ENCODE measurements at regions not wholly inside any gene's neighbourhood (a gene's known extent, or its start where the extent isn't known, plus 50 kb on each side); places are given as distances from the start of the nearest gene placed in this dataset.
A peak's percentile ranks its signal among the peaks of the same experiment; 100 is the strongest.

DNA sequence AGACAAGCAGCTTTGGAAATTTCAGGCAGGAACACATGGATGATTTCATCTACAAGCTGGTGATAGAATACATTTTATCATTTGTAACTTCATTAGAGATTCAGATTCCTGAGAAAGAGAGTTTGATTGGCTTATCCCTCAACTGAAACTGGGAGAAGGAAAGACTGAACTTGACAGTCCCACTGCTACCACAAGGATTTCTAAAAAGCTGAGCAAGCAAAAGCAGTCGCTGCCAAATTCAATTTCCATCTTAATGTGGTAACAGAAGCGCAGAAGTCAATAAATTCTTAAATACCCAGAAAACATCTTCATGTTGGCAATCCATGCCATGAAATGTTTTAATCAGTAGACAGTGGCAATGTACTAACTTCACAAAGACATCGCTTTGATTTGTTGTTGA lies 172.1 kb upstream of the DACH1 start:
- Histone ChIP-seq H3K4me2 (ENCODE audit: extremely low read depth, insufficient read depth, low read length) (no peak overlapping the region), H3K4me3 (replicated peaks in 1 of 4; ENCODE audit: control extremely low read depth in 1 of 4, insufficient read depth in 1 of 4, low read depth in 3 of 4, low read length in 4 of 4) (no peak overlapping the region), H3K9ac (ENCODE audit: insufficient read depth, low read length) (no peak overlapping the region), H3K4me1 (ENCODE audit: control insufficient read depth, extremely low read depth, insufficient read depth, low read length) (no peaks in the 10 kb centered on the region), H3K27me3 (ENCODE audit: control insufficient read depth, insufficient read depth, low read length) (no peaks in the 10 kb centered on the region), H3K36me3 (ENCODE audit: control insufficient read depth, insufficient read depth, low read length) (no peaks in the 10 kb centered on the region), H3K27ac (ENCODE audit: insufficient read depth, low read length) (no peak overlapping the region), H3K79me2 (ENCODE audit: control insufficient read depth, insufficient read depth, low read length) (no peaks in the 10 kb centered on the region), H4K20me1 (ENCODE audit: control insufficient read depth, extremely low read depth, insufficient read depth, low read length) (no peaks in the 10 kb centered on the region), H2AFZ (ENCODE audit: low read length) (no peak overlapping the region), H3K9me3 (ENCODE audit: control insufficient read depth, insufficient read depth, low read depth, low read length) (no peaks in the 10 kb centered on the region)
- no peak for DNase-seq (ENCODE audit: low read depth in 2 of 2)
- TF ChIP-seq EZH2 (IDR thresholded peaks at IDR 0.05; ENCODE audit: low read length, missing control alignments): no peak
- TF ChIP-seq, protein P1, sequence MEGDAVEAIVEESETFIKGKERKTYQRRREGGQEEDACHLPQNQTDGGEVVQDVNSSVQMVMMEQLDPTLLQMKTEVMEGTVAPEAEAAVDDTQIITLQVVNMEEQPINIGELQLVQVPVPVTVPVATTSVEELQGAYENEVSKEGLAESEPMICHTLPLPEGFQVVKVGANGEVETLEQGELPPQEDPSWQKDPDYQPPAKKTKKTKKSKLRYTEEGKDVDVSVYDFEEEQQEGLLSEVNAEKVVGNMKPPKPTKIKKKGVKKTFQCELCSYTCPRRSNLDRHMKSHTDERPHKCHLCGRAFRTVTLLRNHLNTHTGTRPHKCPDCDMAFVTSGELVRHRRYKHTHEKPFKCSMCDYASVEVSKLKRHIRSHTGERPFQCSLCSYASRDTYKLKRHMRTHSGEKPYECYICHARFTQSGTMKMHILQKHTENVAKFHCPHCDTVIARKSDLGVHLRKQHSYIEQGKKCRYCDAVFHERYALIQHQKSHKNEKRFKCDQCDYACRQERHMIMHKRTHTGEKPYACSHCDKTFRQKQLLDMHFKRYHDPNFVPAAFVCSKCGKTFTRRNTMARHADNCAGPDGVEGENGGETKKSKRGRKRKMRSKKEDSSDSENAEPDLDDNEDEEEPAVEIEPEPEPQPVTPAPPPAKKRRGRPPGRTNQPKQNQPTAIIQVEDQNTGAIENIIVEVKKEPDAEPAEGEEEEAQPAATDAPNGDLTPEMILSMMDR (conservative IDR thresholded peaks at IDR 0.05 in 1 of 2, IDR thresholded peaks at IDR 0.05 in 1 of 2; ENCODE audit: low read depth in 1 of 2, low read length in 2 of 2): no peak

- Histone ChIP-seq H4K20me1 (ENCODE audit: control insufficient read depth, extremely low read depth, insufficient read depth, low read length) (no peaks in the 10 kb centered on the region), H3K36me3 (ENCODE audit: control insufficient read depth, insufficient read depth, low read length) (no peaks in the 10 kb centered on the region), H3K27ac (ENCODE audit: insufficient read depth, low read length) (no peak overlapping the region), H3K9me3 (ENCODE audit: control insufficient read depth, insufficient read depth, low read depth, low read length) (no peaks in the 10 kb centered on the region), H2AFZ (ENCODE audit: low read length) (no peak overlapping the region), H3K4me1 (ENCODE audit: control insufficient read depth, extremely low read depth, insufficient read depth, low read length) (no peaks in the 10 kb centered on the region), H3K4me2 (ENCODE audit: extremely low read depth, insufficient read depth, low read length) (no peak overlapping the region), H3K4me3 (replicated peaks in 1 of 4; ENCODE audit: control extremely low read depth in 1 of 4, insufficient read depth in 1 of 4, low read depth in 3 of 4, low read length in 4 of 4) (no peak overlapping the region), H3K27me3 (ENCODE audit: control insufficient read depth, insufficient read depth, low read length) (no peaks in the 10 kb centered on the region), H3K79me2 (ENCODE audit: control insufficient read depth, insufficient read depth, low read length) (no peaks in the 10 kb centered on the region), H3K9ac (ENCODE audit: insufficient read depth, low read length) (no peak overlapping the region)
- TF ChIP-seq, protein P1 (conservative IDR thresholded peaks at IDR 0.05 in 1 of 2, IDR thresholded peaks at IDR 0.05 in 1 of 2; ENCODE audit: low read depth in 1 of 2, low read length in 2 of 2): no peak
- no peak for TF ChIP-seq EZH2 (IDR thresholded peaks at IDR 0.05; ENCODE audit: low read length, missing control alignments)
- DNase-seq (ENCODE audit: low read depth in 2 of 2): no peak
Observed at GRCh38 chr13:72029981-72030380, 163.0 kb upstream of the DACH1 start.

DNA sequence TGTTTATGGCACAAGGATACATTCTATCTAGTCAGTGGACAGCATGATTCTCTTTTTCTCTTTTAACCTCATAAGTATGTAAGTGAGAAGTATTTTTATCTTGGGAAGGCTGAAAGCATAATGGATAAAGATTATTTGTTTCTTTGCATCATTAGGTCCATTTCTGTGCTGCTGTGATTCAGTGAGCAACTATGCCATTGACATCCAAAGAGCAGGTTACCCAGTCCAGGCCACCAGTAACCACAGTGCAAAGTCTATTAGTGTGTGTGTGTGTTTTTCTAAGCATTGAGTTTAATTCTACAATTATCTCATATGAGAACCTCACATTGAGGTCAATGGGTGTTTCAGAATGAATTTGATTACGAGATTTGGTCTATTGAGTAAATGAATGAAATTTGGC lies 158.8 kb upstream of the DACH1 start:
- no peaks in the 10 kb centered on the region for H3K27me3 ChIP-seq (ENCODE audit: control insufficient read depth, insufficient read depth, low read length)
- H3K79me2 ChIP-seq (ENCODE audit: control insufficient read depth, insufficient read depth, low read length): no peaks in the 10 kb centered on the region
- H3K4me2 ChIP-seq (ENCODE audit: extremely low read depth, insufficient read depth, low read length): no peak overlapping the region
- H2AFZ ChIP-seq (ENCODE audit: low read length): no peak overlapping the region
- no peaks in the 10 kb centered on the region for H4K20me1 ChIP-seq (ENCODE audit: control insufficient read depth, extremely low read depth, insufficient read depth, low read length)
- H3K27ac ChIP-seq (ENCODE audit: insufficient read depth, low read length): no peak overlapping the region
- no peaks in the 10 kb centered on the region for H3K9me3 ChIP-seq (ENCODE audit: control insufficient read depth, insufficient read depth, low read depth, low read length)
- no peaks in the 10 kb centered on the region for H3K36me3 ChIP-seq (ENCODE audit: control insufficient read depth, insufficient read depth, low read length)
- TF ChIP-seq, protein P1 (conservative IDR thresholded peaks at IDR 0.05 in 1 of 2, IDR thresholded peaks at IDR 0.05 in 1 of 2; ENCODE audit: low read depth in 1 of 2, low read length in 2 of 2): no peak
- no peak for TF ChIP-seq EZH2 (IDR thresholded peaks at IDR 0.05; ENCODE audit: low read length, missing control alignments)
- H3K9ac ChIP-seq (ENCODE audit: insufficient read depth, low read length): no peak overlapping the region
- H3K4me3 ChIP-seq (replicated peaks in 1 of 4; ENCODE audit: control extremely low read depth in 1 of 4, insufficient read depth in 1 of 4, low read depth in 3 of 4, low read length in 4 of 4): no peak overlapping the region
- peak in 1 of 2 donors; percentile 64 for DNase-seq (ENCODE audit: low read depth in 2 of 2)
- no peaks in the 10 kb centered on the region for H3K4me1 ChIP-seq (ENCODE audit: control insufficient read depth, extremely low read depth, insufficient read depth, low read length)

All from fibroblast of lung (primary cell).